HUES64 (cell line): ENCODE measurements at regions not wholly inside any gene's neighbourhood (a gene's known extent, or its start where the extent isn't known, plus 50 kb on each side); places are given as distances from the start of the nearest gene placed in this dataset.

Experiments used
- H3K27ac ChIP-seq: 2 replicates; pipeline ENCODE4 v1.7.0; 2013; ENCODE audit warnings: low read depth, low read length, inconsistent platforms
- H3K27me3 ChIP-seq: 2 replicates; pipeline ENCODE4 v1.6.1; 2013; ENCODE audit warnings: mild to moderate bottlenecking, low read length; ENCODE audit not compliant: insufficient read depth
- H3K36me3 ChIP-seq: 2 replicates; pipeline ENCODE4 v1.6.1; 2013; ENCODE audit warnings: mild to moderate bottlenecking, low read length; ENCODE audit not compliant: insufficient read depth
- H3K4me1 ChIP-seq: 2 replicates; pipeline ENCODE4 v1.6.1; 2013; ENCODE audit warnings: mild to moderate bottlenecking, low read length, moderate library complexity; ENCODE audit not compliant: insufficient read depth
- H3K4me3 ChIP-seq: 2 replicates; pipeline ENCODE4 v1.5.1; 2013; ENCODE audit warnings: mild to moderate bottlenecking, low read length, moderate library complexity
- H3K9ac ChIP-seq: 2 replicates; pipeline ENCODE4 v1.6.1; 2013; ENCODE audit warnings: mild to moderate bottlenecking, low read depth, low read length
- H3K9me3 ChIP-seq: 2 replicates; pipeline ENCODE4 v1.6.1; 2013; ENCODE audit warnings: low read depth, low read length; ENCODE audit not compliant: insufficient read depth
- WGBS: fragments of 150-250, 120-280 bp; methylation state at CpG from one replicate; pipeline ENCODE4 v1.1.7; 2013; ENCODE audit warnings: missing lambda C conversion rate; 5-methylcytosine and 5-hydroxymethylcytosine counted together

GRCh38 chr4:156595041-156595440, 376.6 kb downstream of the PDGFC start:
- Histone ChIP-seq H3K9ac (no peak overlapping the region), H3K4me1 (peaks cover 7% of the 10 kb centered on the region; the same call in 1 of the 2 replicates), H3K9me3 (peaks cover 7% of the 10 kb centered on the region; the same call in 1 of the 2 replicates), H3K27ac (no peak overlapping the region), H3K4me3 (no peak overlapping the region), H3K27me3 (no peaks in the 10 kb centered on the region), H3K36me3 (no peaks in the 10 kb centered on the region)
- 92% methylated on average over 1 of the region's 1 CpG for WGBS

GRCh38 chr4:156594624-156595023, 377.0 kb downstream of the PDGFC start:
- Histone ChIP-seq H3K9ac (no peak overlapping the region), H3K36me3 (no peaks in the 10 kb centered on the region), H3K9me3 (peaks cover 4% of the 10 kb centered on the region; the same call in 1 of the 2 replicates), H3K4me3 (no peak overlapping the region), H3K27ac (no peak overlapping the region), H3K4me1 (peaks cover 7% of the 10 kb centered on the region; the same call in 1 of the 2 replicates), H3K27me3 (no peaks in the 10 kb centered on the region)
- WGBS, result 91% methylated on average over 2 of the region's 3 CpGs

GRCh38 chr4:156593464-156593863, 378.1 kb downstream of the PDGFC start:
- Histone ChIP-seq H3K9me3 (no peaks in the 10 kb centered on the region), H3K27ac (no peak overlapping the region), H3K36me3 (no peaks in the 10 kb centered on the region), H3K9ac (no peak overlapping the region), H3K27me3 (no peaks in the 10 kb centered on the region), H3K4me3 (no peak overlapping the region), H3K4me1 (peaks cover 7% of the 10 kb centered on the region; the same call in 1 of the 2 replicates)

- Histone ChIP-seq H3K27me3 (no peaks in the 10 kb centered on the region), H3K9ac (no peak overlapping the region), H3K36me3 (no peaks in the 10 kb centered on the region), H3K4me1 (no peaks in the 10 kb centered on the region), H3K4me3 (no peak overlapping the region), H3K27ac (no peak overlapping the region), H3K9me3 (no peaks in the 10 kb centered on the region)
- WGBS, result 86% methylated on average over 3 of the region's 3 CpGs
Observed at GRCh38 chr4:156591679-156592078, 379.9 kb downstream of the PDGFC start.

GRCh38 chr4:156584100-156584499, 387.5 kb downstream of the PDGFC start:
- Histone ChIP-seq H3K9ac (no peak overlapping the region), H3K36me3 (no peaks in the 10 kb centered on the region), H3K9me3 (no peaks in the 10 kb centered on the region), H3K27me3 (no peaks in the 10 kb centered on the region), H3K27ac (no peak overlapping the region), H3K4me3 (no peak overlapping the region), H3K4me1 (no peaks in the 10 kb centered on the region)
- WGBS, result 93% methylated on average over 5 of the region's 5 CpGs

GRCh38 chr4:156583265-156583664, 388.3 kb downstream of the PDGFC start:
- Histone ChIP-seq H3K4me3 (no peak overlapping the region), H3K27ac (no peak overlapping the region), H3K36me3 (no peaks in the 10 kb centered on the region), H3K9ac (no peak overlapping the region), H3K9me3 (no peaks in the 10 kb centered on the region), H3K4me1 (no peaks in the 10 kb centered on the region), H3K27me3 (no peaks in the 10 kb centered on the region)
- WGBS, result 100% methylated on average over 1 of the region's 2 CpGs

- no peaks in the 10 kb centered on the region for H3K4me1 ChIP-seq
- no peaks in the 10 kb centered on the region for H3K36me3 ChIP-seq
- H3K9me3 ChIP-seq, result no peaks in the 10 kb centered on the region
- no peak overlapping the region for H3K4me3 ChIP-seq
- no peaks in the 10 kb centered on the region for H3K27me3 ChIP-seq
- no peak overlapping the region for H3K9ac ChIP-seq
- H3K27ac ChIP-seq, result no peak overlapping the region
- WGBS, result 90% methylated on average over 1 of the region's 3 CpGs
Observed at GRCh38 chr4:156581282-156582063, 390.1 kb downstream of the PDGFC start.

GRCh38 chr4:156578713-156579112, 392.9 kb downstream of the PDGFC start:
- no peak overlapping the region for H3K4me3 ChIP-seq
- H3K36me3 ChIP-seq, result no peaks in the 10 kb centered on the region
- no peaks in the 10 kb centered on the region for H3K4me1 ChIP-seq
- H3K27me3 ChIP-seq, result no peaks in the 10 kb centered on the region
- H3K9ac ChIP-seq, result no peak overlapping the region
- no peak overlapping the region for H3K27ac ChIP-seq
- H3K9me3 ChIP-seq, result no peaks in the 10 kb centered on the region

- no peaks in the 10 kb centered on the region for H3K9me3 ChIP-seq
- no peaks in the 10 kb centered on the region for H3K27me3 ChIP-seq
- WGBS, result 94% methylated on average over 4 of the region's 4 CpGs
- no peak overlapping the region for H3K9ac ChIP-seq
- no peaks in the 10 kb centered on the region for H3K4me1 ChIP-seq
- no peaks in the 10 kb centered on the region for H3K36me3 ChIP-seq
- no peak overlapping the region for H3K27ac ChIP-seq
- H3K4me3 ChIP-seq, result no peak overlapping the region
Observed at GRCh38 chr4:156578005-156578404, 393.6 kb downstream of the PDGFC start.

- WGBS, result 96% methylated on average over 1 of the region's 2 CpGs
- H3K27me3 ChIP-seq, result no peaks in the 10 kb centered on the region
- no peak overlapping the region for H3K27ac ChIP-seq
- no peak overlapping the region for H3K4me3 ChIP-seq
- no peak overlapping the region for H3K9ac ChIP-seq
- no peaks in the 10 kb centered on the region for H3K9me3 ChIP-seq
- no peaks in the 10 kb centered on the region for H3K4me1 ChIP-seq
- no peaks in the 10 kb centered on the region for H3K36me3 ChIP-seq
Observed at GRCh38 chr4:156576946-156577345, 394.7 kb downstream of the PDGFC start.

- no peaks in the 10 kb centered on the region for H3K9me3 ChIP-seq
- no peaks in the 10 kb centered on the region for H3K4me1 ChIP-seq
- no peaks in the 10 kb centered on the region for H3K36me3 ChIP-seq
- 96% methylated on average over 5 of the region's 6 CpGs for WGBS
- no peaks in the 10 kb centered on the region for H3K27me3 ChIP-seq
- no peak overlapping the region for H3K4me3 ChIP-seq
- no peak overlapping the region for H3K27ac ChIP-seq
- H3K9ac ChIP-seq, result no peak overlapping the region
Observed at GRCh38 chr4:156575430-156576073, 396.0 kb downstream of the PDGFC start.
